ENCODE measurements at regions not wholly inside any gene's neighbourhood (a gene's known extent, or its start where the extent isn't known, plus 50 kb on each side); places are given as distances from the start of the nearest gene placed in this dataset.

- Histone ChIP-seq H3K4me3 (no peak overlapping the region), H3K36me3 (replicated peaks) (no peaks in the 10 kb centered on the region), H3K4me1 (peaks cover 9% of the 10 kb centered on the region), H3K27me3 (ENCODE audit: low read depth) (no peaks in the 10 kb centered on the region), H3K9me3 (no peaks in the 10 kb centered on the region)
- in situ Hi-C loops (cut with MboI; ENCODE audit: low sequenced_read_pairs) = no loop called here
- peak in 1 of 2 experiments; percentile 30 for DNase-seq (ENCODE audit: low spot score in 2 of 2)
Observed at GRCh38 chr15:39191871-39192291, 389.0 kb upstream of the THBS1 start.

- no peak for DNase-seq (ENCODE audit: low spot score in 2 of 2)
- Histone ChIP-seq H3K4me1 (peaks cover 9% of the 10 kb centered on the region), H3K27me3 (ENCODE audit: low read depth) (no peaks in the 10 kb centered on the region), H3K9me3 (no peaks in the 10 kb centered on the region), H3K4me3 (no peak overlapping the region), H3K36me3 (replicated peaks) (no peaks in the 10 kb centered on the region)
- in situ Hi-C loops (cut with MboI; ENCODE audit: low sequenced_read_pairs) = no loop called here
Observed at GRCh38 chr15:39192351-39192750, 388.5 kb upstream of the THBS1 start.

- H3K4me3 ChIP-seq = no peak overlapping the region
Observed at GRCh38 chr15:39192979-39193560, 387.8 kb upstream of the THBS1 start.

GRCh38 chr15:39193611-39194010 is 387.3 kb upstream of the THBS1 start:
- Histone ChIP-seq H3K36me3 (replicated peaks) (no peaks in the 10 kb centered on the region), H3K27me3 (ENCODE audit: low read depth) (no peaks in the 10 kb centered on the region), H3K9me3 (no peaks in the 10 kb centered on the region), H3K4me1 (peaks cover 11% of the 10 kb centered on the region), H3K4me3 (no peak overlapping the region)
- in situ Hi-C loops (cut with MboI; ENCODE audit: low sequenced_read_pairs) = no loop called here
- no peak for DNase-seq (ENCODE audit: low spot score in 2 of 2)

More at GRCh38 chr15:39192979-39193560, 387.8 kb upstream of the THBS1 start:
- Histone ChIP-seq H3K9me3 (no peaks in the 10 kb centered on the region), H3K36me3 (replicated peaks) (no peaks in the 10 kb centered on the region), H3K4me1 (peaks cover 11% of the 10 kb centered on the region), H3K27me3 (ENCODE audit: low read depth) (no peaks in the 10 kb centered on the region)
- in situ Hi-C loops (cut with MboI; ENCODE audit: low sequenced_read_pairs) = no loop called here
- no peak for DNase-seq (ENCODE audit: low spot score in 2 of 2)

- H3K36me3 ChIP-seq (replicated peaks) = no peaks in the 10 kb centered on the region
- peaks cover 13% of the 10 kb centered on the region for H3K4me1 ChIP-seq
- H3K4me3 ChIP-seq = no peak overlapping the region
- H3K9me3 ChIP-seq = no peaks in the 10 kb centered on the region
- H3K27me3 ChIP-seq (ENCODE audit: low read depth) = no peaks in the 10 kb centered on the region
- in situ Hi-C loops (cut with MboI; ENCODE audit: low sequenced_read_pairs) = no loop called here
- DNase-seq (ENCODE audit: low spot score in 2 of 2) = no peak
Observed at GRCh38 chr15:39194106-39194830, 386.6 kb upstream of the THBS1 start.

GRCh38 chr15:39195961-39196486 is 384.9 kb upstream of the THBS1 start:
- Histone ChIP-seq H3K36me3 (replicated peaks) (no peaks in the 10 kb centered on the region), H3K27me3 (ENCODE audit: low read depth) (no peaks in the 10 kb centered on the region), H3K9me3 (no peaks in the 10 kb centered on the region), H3K4me1 (peaks cover 14% of the 10 kb centered on the region), H3K4me3 (no peak overlapping the region)
- in situ Hi-C loops (cut with MboI; ENCODE audit: low sequenced_read_pairs) = no loop called here
- no peak for DNase-seq (ENCODE audit: low spot score in 2 of 2)

GRCh38 chr15:39198044-39199000 is 382.6 kb upstream of the THBS1 start:
- no peaks in the 10 kb centered on the region for H3K36me3 ChIP-seq (replicated peaks)
- no peak overlapping the region for H3K4me3 ChIP-seq
- in situ Hi-C loops (cut with MboI; ENCODE audit: low sequenced_read_pairs) = no loop called here
- H3K4me1 ChIP-seq = peaks cover 6% of the 10 kb centered on the region; the same call in 1 of the 2 replicates
- H3K27me3 ChIP-seq (ENCODE audit: low read depth) = no peaks in the 10 kb centered on the region
- no peaks in the 10 kb centered on the region for H3K9me3 ChIP-seq
- peak in 1 of 2 experiments; percentile 2 for DNase-seq (ENCODE audit: low spot score in 2 of 2)

GRCh38 chr15:39199076-39199475 is 381.8 kb upstream of the THBS1 start:
- peak; percentile 24 to 40 for DNase-seq (ENCODE audit: low spot score in 2 of 2)
- no peaks in the 10 kb centered on the region for H3K36me3 ChIP-seq (replicated peaks)
- no peaks in the 10 kb centered on the region for H3K27me3 ChIP-seq (ENCODE audit: low read depth)
- in situ Hi-C loops (cut with MboI; ENCODE audit: low sequenced_read_pairs) = no loop called here
- no peak overlapping the region for H3K4me3 ChIP-seq
- no peaks in the 10 kb centered on the region for H3K9me3 ChIP-seq
- peaks cover 6% of the 10 kb centered on the region; the same call in 1 of the 2 replicates for H3K4me1 ChIP-seq

GRCh38 chr15:39200586-39200985 is 380.3 kb upstream of the THBS1 start:
- Histone ChIP-seq H3K4me1 (peaks cover 6% of the 10 kb centered on the region; the same call in 1 of the 2 replicates), H3K9me3 (no peaks in the 10 kb centered on the region), H3K36me3 (replicated peaks) (no peaks in the 10 kb centered on the region), H3K4me3 (no peak overlapping the region), H3K27me3 (ENCODE audit: low read depth) (no peaks in the 10 kb centered on the region)
- DNase-seq (ENCODE audit: low spot score in 2 of 2) = no peak
- in situ Hi-C loops (cut with MboI; ENCODE audit: low sequenced_read_pairs) = no loop called here

- H3K4me3 ChIP-seq = no peak overlapping the region
- no peaks in the 10 kb centered on the region for H3K27me3 ChIP-seq (ENCODE audit: low read depth)
- in situ Hi-C loops (cut with MboI; ENCODE audit: low sequenced_read_pairs) = no loop called here
- peaks cover 6% of the 10 kb centered on the region; the same call in 1 of the 2 replicates for H3K4me1 ChIP-seq
- DNase-seq (ENCODE audit: low spot score in 2 of 2) = no peak
- H3K36me3 ChIP-seq (replicated peaks) = no peaks in the 10 kb centered on the region
- no peaks in the 10 kb centered on the region for H3K9me3 ChIP-seq
Observed at GRCh38 chr15:39202641-39203040, 378.2 kb upstream of the THBS1 start.

GRCh38 chr15:39204031-39204430 is 376.8 kb upstream of the THBS1 start:
- Histone ChIP-seq H3K36me3 (replicated peaks) (no peaks in the 10 kb centered on the region), H3K4me1 (peaks cover 4% of the 10 kb centered on the region; the same call in 1 of the 2 replicates), H3K9me3 (no peaks in the 10 kb centered on the region), H3K4me3 (no peak overlapping the region), H3K27me3 (ENCODE audit: low read depth) (no peaks in the 10 kb centered on the region)
- no peak for DNase-seq (ENCODE audit: low spot score in 2 of 2)
- in situ Hi-C loops (cut with MboI; ENCODE audit: low sequenced_read_pairs) = no loop called here

- H3K9me3 ChIP-seq = no peaks in the 10 kb centered on the region
- no peak for DNase-seq (ENCODE audit: low spot score in 2 of 2)
- in situ Hi-C loops (cut with MboI; ENCODE audit: low sequenced_read_pairs) = no loop called here
- no peaks in the 10 kb centered on the region for H3K36me3 ChIP-seq (replicated peaks)
- H3K27me3 ChIP-seq (ENCODE audit: low read depth) = no peaks in the 10 kb centered on the region
- H3K4me3 ChIP-seq = no peak overlapping the region
- H3K4me1 ChIP-seq = no peaks in the 10 kb centered on the region
Observed at GRCh38 chr15:39205081-39205480, 375.8 kb upstream of the THBS1 start.

- Histone ChIP-seq H3K4me3 (no peak overlapping the region), H3K36me3 (replicated peaks) (no peaks in the 10 kb centered on the region), H3K4me1 (no peaks in the 10 kb centered on the region), H3K9me3 (no peaks in the 10 kb centered on the region), H3K27me3 (ENCODE audit: low read depth) (no peaks in the 10 kb centered on the region)
- no peak for DNase-seq (ENCODE audit: low spot score in 2 of 2)
- in situ Hi-C loops (cut with MboI; ENCODE audit: low sequenced_read_pairs) = no loop called here
Observed at GRCh38 chr15:39205506-39206371, 375.1 kb upstream of the THBS1 start.

Measured in HAP-1 (cell line).